ENCODE measurements at regions not wholly inside any gene's neighbourhood (a gene's known extent, or its start where the extent isn't known, plus 50 kb on each side); places are given as distances from the start of the nearest gene placed in this dataset.
"Not testable (repeated sequence)": the region's sequence is repeated elsewhere in the genome, so short reads cannot be mapped to it uniquely, and the experiment has no call there.

GRCh38 chr10:35781643-35782035 is 139.5 kb upstream of the FZD8 start:
- no peak for TF ChIP-seq ZFX (IDR thresholded peaks at IDR 0.05)
- TF ChIP-seq CTCF (conservative IDR thresholded peaks at IDR 0.05): 0 out of 2 replicates have a peak, but pooled peaks have one; percentile 19
- H3K27ac ChIP-seq: no peak overlapping the region

GRCh38 chr10:35780970-35781642 is 139.0 kb upstream of the FZD8 start:
- no peak overlapping the region for H3K27ac ChIP-seq
- peak; percentile 13; the same call in 1 of the 2 replicates for TF ChIP-seq CTCF (conservative IDR thresholded peaks at IDR 0.05)
- TF ChIP-seq ZFX (IDR thresholded peaks at IDR 0.05): no peak

- TF ChIP-seq CTCF (conservative IDR thresholded peaks at IDR 0.05) (no peak), ZFX (IDR thresholded peaks at IDR 0.05) (no peak)
- no peak overlapping the region for H3K27ac ChIP-seq
Measured at GRCh38 chr10:35778306-35778705, 136.2 kb upstream of the FZD8 start.

- H3K27ac ChIP-seq: not testable (repeated sequence)
Measured at GRCh38 chr10:35776557-35776956, 134.5 kb upstream of the FZD8 start.

- no peak overlapping the region for H3K27ac ChIP-seq
- no peak for TF ChIP-seq ZFX (IDR thresholded peaks at IDR 0.05)
- TF ChIP-seq CTCF (conservative IDR thresholded peaks at IDR 0.05): no peak
Measured at GRCh38 chr10:35774109-35774508, 132.0 kb upstream of the FZD8 start.

- H3K27ac ChIP-seq: no peak overlapping the region
- TF ChIP-seq CTCF (conservative IDR thresholded peaks at IDR 0.05) (no peak), ZFX (IDR thresholded peaks at IDR 0.05) (no peak)
Measured at GRCh38 chr10:35770817-35771355, 128.8 kb upstream of the FZD8 start.

GRCh38 chr10:35769795-35770194 is 127.7 kb upstream of the FZD8 start:
- no peak overlapping the region for H3K27ac ChIP-seq
- no peak for TF ChIP-seq ZFX (IDR thresholded peaks at IDR 0.05)
- TF ChIP-seq CTCF (conservative IDR thresholded peaks at IDR 0.05): no peak

GRCh38 chr10:35768731-35769130 is 126.6 kb upstream of the FZD8 start:
- no peak for TF ChIP-seq ZFX (IDR thresholded peaks at IDR 0.05)
- no peak for TF ChIP-seq CTCF (conservative IDR thresholded peaks at IDR 0.05)
- no peak overlapping the region for H3K27ac ChIP-seq

Measured in C4-2B (cell line).